ENCODE measurements at regions not wholly inside any gene's neighbourhood (a gene's known extent, or its start where the extent isn't known, plus 50 kb on each side); places are given as distances from the start of the nearest gene placed in this dataset.

DNA sequence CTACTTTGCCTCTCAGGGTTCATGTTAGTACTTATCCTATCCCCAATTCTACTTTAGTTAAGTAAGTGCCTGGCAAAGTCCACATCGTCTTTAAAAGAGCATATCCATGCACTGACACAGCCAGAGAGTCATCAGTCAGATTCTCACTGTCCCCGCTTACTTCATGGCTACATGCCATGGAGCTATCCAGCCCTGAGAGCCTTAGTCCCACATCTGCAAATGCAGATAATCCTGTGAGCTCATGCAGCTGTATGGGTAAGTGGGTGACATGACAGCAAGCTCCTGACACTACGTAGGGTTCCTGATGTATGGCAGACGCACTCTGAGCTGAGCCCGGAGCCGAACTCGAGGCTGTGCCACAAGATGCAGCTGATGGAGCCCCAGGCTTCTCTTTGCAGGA, 661.5 kb downstream of the LIG4 start:
- no peak for DNase-seq (ENCODE audit: low read depth in 6 of 9, low spot score in 9 of 9)
- Histone ChIP-seq H3K27ac (ENCODE audit: low read depth in 1 of 2, low read length in 1 of 2) (no peak overlapping the region), H3K36me3 (ENCODE audit: control insufficient read depth in 2 of 2, insufficient read depth in 2 of 2, low read length in 1 of 2) (no peaks in the 10 kb centered on the region), H3K27me3 (ENCODE audit: control insufficient read depth in 2 of 2, insufficient read depth in 1 of 2, low read length in 1 of 2) (no peaks in the 10 kb centered on the region), H3K4me3 (ENCODE audit: low read length in 2 of 2) (no peak overlapping the region), H3K9me3 (ENCODE audit: control insufficient read depth in 2 of 2, insufficient read depth in 1 of 2, low read length in 1 of 2) (no peaks in the 10 kb centered on the region), H3K4me1 (ENCODE audit: control insufficient read depth in 2 of 2, insufficient read depth in 2 of 2, low read length in 2 of 2) (no peaks in the 10 kb centered on the region)
- 93% methylated on average over 7 of the region's 7 CpGs for WGBS

DNA sequence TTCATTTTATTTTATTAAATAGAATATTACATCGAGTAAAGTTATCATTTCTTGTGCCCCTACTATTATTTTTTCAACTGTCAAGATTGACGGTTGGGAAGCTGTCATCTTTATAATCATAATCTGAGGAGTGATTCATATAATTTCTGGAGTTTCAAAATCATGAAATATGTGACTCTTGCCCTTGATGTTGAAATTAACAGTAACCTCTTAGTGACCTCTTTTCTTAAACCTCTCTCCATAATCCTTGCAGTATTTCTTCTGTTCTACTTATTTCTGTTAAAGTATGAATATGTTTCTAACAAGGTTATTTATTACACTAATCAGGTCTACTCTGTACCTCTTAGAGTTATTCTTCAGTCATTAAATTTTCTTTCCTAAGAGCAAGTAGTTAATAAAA, 663.8 kb downstream of the LIG4 start:
- H3K36me3 ChIP-seq (ENCODE audit: control insufficient read depth in 2 of 2, insufficient read depth in 2 of 2, low read length in 1 of 2): no peaks in the 10 kb centered on the region
- no peaks in the 10 kb centered on the region for H3K9me3 ChIP-seq (ENCODE audit: control insufficient read depth in 2 of 2, insufficient read depth in 1 of 2, low read length in 1 of 2)
- DNase-seq (ENCODE audit: low read depth in 6 of 9, low spot score in 9 of 9): no peak
- WGBS: 95% methylated on average over 2 of the region's 2 CpGs
- H3K27me3 ChIP-seq (ENCODE audit: control insufficient read depth in 2 of 2, insufficient read depth in 1 of 2, low read length in 1 of 2): no peaks in the 10 kb centered on the region
- H3K27ac ChIP-seq (ENCODE audit: low read depth in 1 of 2, low read length in 1 of 2): no peak overlapping the region
- no peaks in the 10 kb centered on the region for H3K4me1 ChIP-seq (ENCODE audit: control insufficient read depth in 2 of 2, insufficient read depth in 2 of 2, low read length in 2 of 2)
- H3K4me3 ChIP-seq (ENCODE audit: low read length in 2 of 2): no peak overlapping the region

DNA sequence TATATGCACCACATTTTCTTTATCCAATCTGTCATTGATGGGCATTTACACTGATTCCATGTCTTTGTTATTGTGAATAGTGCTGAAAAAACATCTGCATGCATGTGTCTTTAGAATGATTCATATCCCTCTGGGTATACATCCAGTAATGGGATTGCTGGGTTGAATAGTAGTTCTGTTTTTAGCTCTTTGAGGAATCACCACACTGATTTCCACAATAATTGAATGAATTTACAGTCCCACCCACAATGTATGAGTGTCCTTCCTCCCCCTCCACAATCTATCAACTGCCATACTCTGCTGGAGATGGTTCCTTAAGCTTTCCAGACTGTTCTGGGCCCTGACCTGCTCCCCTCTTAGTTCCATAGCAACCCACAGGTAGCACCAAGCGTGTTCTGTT, 667.0 kb downstream of the LIG4 start:
- H3K27me3 ChIP-seq (ENCODE audit: control insufficient read depth in 2 of 2, insufficient read depth in 1 of 2, low read length in 1 of 2): no peaks in the 10 kb centered on the region
- H3K27ac ChIP-seq (ENCODE audit: low read depth in 1 of 2, low read length in 1 of 2): no peak overlapping the region
- 61% methylated on average over 1 of the region's 1 CpG for WGBS
- no peak for DNase-seq (ENCODE audit: low read depth in 6 of 9, low spot score in 9 of 9)
- no peaks in the 10 kb centered on the region for H3K36me3 ChIP-seq (ENCODE audit: control insufficient read depth in 2 of 2, insufficient read depth in 2 of 2, low read length in 1 of 2)
- no peaks in the 10 kb centered on the region for H3K4me1 ChIP-seq (ENCODE audit: control insufficient read depth in 2 of 2, insufficient read depth in 2 of 2, low read length in 2 of 2)
- H3K4me3 ChIP-seq (ENCODE audit: low read length in 2 of 2): no peak overlapping the region
- H3K9me3 ChIP-seq (ENCODE audit: control insufficient read depth in 2 of 2, insufficient read depth in 1 of 2, low read length in 1 of 2): no peaks in the 10 kb centered on the region

DNA sequence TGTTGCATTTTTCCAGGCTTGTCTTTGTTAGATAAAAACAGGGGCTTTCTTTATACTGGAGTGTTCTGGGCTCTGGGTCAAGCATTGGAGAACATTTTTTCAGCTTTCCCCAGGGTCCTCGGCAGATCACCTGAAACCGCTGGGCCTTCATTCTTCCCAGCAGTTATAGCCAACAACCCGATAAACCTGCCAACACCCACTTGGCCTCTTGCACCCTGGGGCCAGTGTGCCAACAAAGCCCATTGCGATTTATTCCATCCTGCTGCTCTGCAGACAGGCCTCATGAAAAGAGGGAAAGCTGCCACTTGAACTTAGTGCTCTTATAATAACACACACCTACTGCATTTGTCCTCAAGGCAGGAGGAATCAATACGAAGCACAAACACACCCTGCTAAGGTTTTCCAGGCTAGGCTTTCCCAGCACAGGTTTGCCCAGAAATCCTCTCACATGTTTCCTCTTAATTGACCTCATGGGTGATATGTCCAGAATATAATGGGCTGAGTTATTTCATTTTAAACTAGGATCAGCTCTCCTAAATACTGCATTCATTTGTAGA, 669.3 kb downstream of the LIG4 start:
- no peaks in the 10 kb centered on the region for H3K27me3 ChIP-seq (ENCODE audit: control insufficient read depth in 2 of 2, insufficient read depth in 1 of 2, low read length in 1 of 2)
- H3K9me3 ChIP-seq (ENCODE audit: control insufficient read depth in 2 of 2, insufficient read depth in 1 of 2, low read length in 1 of 2): no peaks in the 10 kb centered on the region
- no peak overlapping the region for H3K27ac ChIP-seq (ENCODE audit: low read depth in 1 of 2, low read length in 1 of 2)
- DNase-seq (ENCODE audit: low read depth in 6 of 9, low spot score in 9 of 9): no peak
- H3K4me3 ChIP-seq (ENCODE audit: low read length in 2 of 2): no peak overlapping the region
- WGBS: 95% methylated on average over 5 of the region's 5 CpGs
- H3K4me1 ChIP-seq (ENCODE audit: control insufficient read depth in 2 of 2, insufficient read depth in 2 of 2, low read length in 2 of 2): no peaks in the 10 kb centered on the region
- no peaks in the 10 kb centered on the region for H3K36me3 ChIP-seq (ENCODE audit: control insufficient read depth in 2 of 2, insufficient read depth in 2 of 2, low read length in 1 of 2)

DNA sequence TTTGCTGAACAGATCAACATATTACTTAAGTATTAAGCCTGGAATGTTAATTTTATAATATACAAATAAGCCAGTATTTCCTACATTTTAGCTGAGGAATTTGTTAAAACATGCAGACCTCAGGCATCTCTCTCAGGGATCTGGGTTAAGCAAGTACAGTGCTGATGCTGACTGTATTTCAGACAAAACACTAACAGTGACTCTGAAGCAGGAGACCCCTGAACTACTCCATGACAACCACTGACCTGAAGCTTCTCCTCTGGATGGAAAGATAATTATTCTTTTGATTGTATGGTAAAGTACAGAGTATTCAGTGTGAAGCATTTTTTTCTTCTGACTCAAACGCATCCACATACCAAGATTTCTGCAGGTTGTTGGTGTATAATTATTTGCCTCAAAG, 680.8 kb downstream of the LIG4 start:
- WGBS: 92% methylated on average over 1 of the region's 1 CpG
- no peak for DNase-seq (ENCODE audit: low read depth in 6 of 9, low spot score in 9 of 9)
- H3K9me3 ChIP-seq (ENCODE audit: control insufficient read depth in 2 of 2, insufficient read depth in 1 of 2, low read length in 1 of 2): no peaks in the 10 kb centered on the region
- H3K27me3 ChIP-seq (ENCODE audit: control insufficient read depth in 2 of 2, insufficient read depth in 1 of 2, low read length in 1 of 2): no peaks in the 10 kb centered on the region
- no peaks in the 10 kb centered on the region for H3K4me1 ChIP-seq (ENCODE audit: control insufficient read depth in 2 of 2, insufficient read depth in 2 of 2, low read length in 2 of 2)
- H3K27ac ChIP-seq (ENCODE audit: low read depth in 1 of 2, low read length in 1 of 2): no peak overlapping the region
- H3K36me3 ChIP-seq (ENCODE audit: control insufficient read depth in 2 of 2, insufficient read depth in 2 of 2, low read length in 1 of 2): no peaks in the 10 kb centered on the region
- no peak overlapping the region for H3K4me3 ChIP-seq (ENCODE audit: low read length in 2 of 2)

DNA sequence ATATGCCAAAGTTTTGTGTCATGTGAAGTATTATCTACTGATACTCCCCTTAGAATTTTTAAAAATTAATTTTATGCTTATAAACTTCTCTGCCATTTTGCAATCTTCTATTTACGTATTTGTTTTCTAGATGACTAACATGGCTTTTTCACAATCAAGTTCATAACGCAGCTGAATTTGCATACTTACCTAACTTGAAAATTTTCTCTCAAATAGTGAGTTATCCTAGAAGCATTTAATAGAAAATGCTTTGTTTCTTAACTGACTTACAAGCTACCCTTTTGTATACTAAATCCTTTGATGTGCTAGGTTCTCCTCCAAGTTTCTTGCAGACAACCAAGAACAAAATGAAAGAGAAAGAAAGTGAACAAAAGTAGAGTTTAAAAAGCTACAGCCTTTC, 683.5 kb downstream of the LIG4 start:
- Histone ChIP-seq H3K4me1 (ENCODE audit: control insufficient read depth in 2 of 2, insufficient read depth in 2 of 2, low read length in 2 of 2) (no peaks in the 10 kb centered on the region), H3K4me3 (ENCODE audit: low read length in 2 of 2) (no peak overlapping the region), H3K27ac (ENCODE audit: low read depth in 1 of 2, low read length in 1 of 2) (no peak overlapping the region), H3K36me3 (ENCODE audit: control insufficient read depth in 2 of 2, insufficient read depth in 2 of 2, low read length in 1 of 2) (no peaks in the 10 kb centered on the region), H3K9me3 (ENCODE audit: control insufficient read depth in 2 of 2, insufficient read depth in 1 of 2, low read length in 1 of 2) (no peaks in the 10 kb centered on the region), H3K27me3 (ENCODE audit: control insufficient read depth in 2 of 2, insufficient read depth in 1 of 2, low read length in 1 of 2) (no peaks in the 10 kb centered on the region)
- WGBS: 97% methylated on average over 2 of the region's 2 CpGs
- DNase-seq (ENCODE audit: low read depth in 6 of 9, low spot score in 9 of 9): no peak

DNA sequence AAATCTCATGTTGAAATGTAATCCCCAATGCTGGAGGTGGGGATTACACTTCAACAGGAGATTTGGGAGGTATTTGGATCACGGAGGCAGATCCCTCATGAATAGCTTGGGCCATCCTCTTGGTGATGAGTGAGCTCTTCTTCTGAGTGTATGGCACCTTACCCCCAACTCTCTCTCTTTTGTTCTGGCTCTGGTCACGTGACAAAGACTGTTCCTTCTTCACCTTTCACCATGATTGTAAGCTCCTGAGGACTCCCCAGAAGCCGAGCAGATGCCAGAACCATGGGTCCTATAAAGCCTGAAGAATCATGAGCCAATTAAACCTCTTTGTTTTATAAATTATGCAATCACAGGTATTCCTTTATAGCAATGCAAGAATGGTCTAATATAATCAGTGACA, 684.2 kb downstream of the LIG4 start:
- Histone ChIP-seq H3K36me3 (ENCODE audit: control insufficient read depth in 2 of 2, insufficient read depth in 2 of 2, low read length in 1 of 2) (no peaks in the 10 kb centered on the region), H3K4me3 (ENCODE audit: low read length in 2 of 2) (no peak overlapping the region), H3K27ac (ENCODE audit: low read depth in 1 of 2, low read length in 1 of 2) (no peak overlapping the region), H3K9me3 (ENCODE audit: control insufficient read depth in 2 of 2, insufficient read depth in 1 of 2, low read length in 1 of 2) (no peaks in the 10 kb centered on the region), H3K4me1 (ENCODE audit: control insufficient read depth in 2 of 2, insufficient read depth in 2 of 2, low read length in 2 of 2) (no peaks in the 10 kb centered on the region), H3K27me3 (ENCODE audit: control insufficient read depth in 2 of 2, insufficient read depth in 1 of 2, low read length in 1 of 2) (no peaks in the 10 kb centered on the region)
- no peak for DNase-seq (ENCODE audit: low read depth in 6 of 9, low spot score in 9 of 9)
- 80% methylated on average over 3 of the region's 3 CpGs for whole genome bisulfite sequencing

DNA sequence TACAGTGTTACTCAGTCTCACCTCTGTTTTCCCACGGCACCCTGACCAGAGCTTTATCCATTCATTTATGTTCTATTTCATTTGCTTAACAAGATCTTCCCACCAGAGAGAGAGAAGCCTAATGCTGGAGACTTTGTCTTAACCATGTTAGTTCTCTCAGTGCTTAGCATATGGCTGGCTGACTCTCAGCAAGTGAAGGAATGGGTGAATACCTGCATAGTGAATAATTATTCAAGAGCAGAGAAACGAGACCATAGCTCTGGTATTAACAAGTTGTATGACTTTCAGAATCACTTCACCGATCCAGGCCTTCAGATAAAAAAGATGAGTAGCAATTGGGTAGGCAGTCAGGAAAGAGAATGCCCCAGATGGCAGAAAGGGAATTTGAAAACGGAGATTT, 686.3 kb downstream of the LIG4 start:
- H3K36me3 ChIP-seq (ENCODE audit: control insufficient read depth in 2 of 2, insufficient read depth in 2 of 2, low read length in 1 of 2): no peaks in the 10 kb centered on the region
- H3K4me1 ChIP-seq (ENCODE audit: control insufficient read depth in 2 of 2, insufficient read depth in 2 of 2, low read length in 2 of 2): no peaks in the 10 kb centered on the region
- no peak overlapping the region for H3K27ac ChIP-seq (ENCODE audit: low read depth in 1 of 2, low read length in 1 of 2)
- no peaks in the 10 kb centered on the region for H3K27me3 ChIP-seq (ENCODE audit: control insufficient read depth in 2 of 2, insufficient read depth in 1 of 2, low read length in 1 of 2)
- no peak overlapping the region for H3K4me3 ChIP-seq (ENCODE audit: low read length in 2 of 2)
- WGBS: 77% methylated on average over 4 of the region's 4 CpGs
- no peaks in the 10 kb centered on the region for H3K9me3 ChIP-seq (ENCODE audit: control insufficient read depth in 2 of 2, insufficient read depth in 1 of 2, low read length in 1 of 2)
- DNase-seq (ENCODE audit: low read depth in 6 of 9, low spot score in 9 of 9): no peak

DNA sequence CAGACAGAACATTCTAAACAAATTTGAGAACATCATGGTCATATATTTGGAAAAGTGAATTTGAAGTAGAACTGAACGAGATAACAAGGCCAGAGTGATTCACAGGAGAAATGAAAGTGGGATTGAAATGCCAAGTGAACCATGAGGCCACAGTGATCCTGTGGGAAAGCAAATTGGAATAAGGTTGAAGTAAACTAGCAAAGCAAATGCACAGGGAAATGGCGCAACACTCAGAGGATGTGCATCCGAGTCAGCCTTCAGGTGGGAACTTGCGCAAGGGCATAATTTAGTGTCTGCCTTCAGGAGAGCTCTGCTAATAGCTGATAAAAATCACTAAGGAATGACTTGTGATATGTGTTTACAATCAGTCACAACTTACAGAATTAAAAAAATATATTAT, 696.6 kb downstream of the LIG4 start:
- no peaks in the 10 kb centered on the region for H3K4me1 ChIP-seq (ENCODE audit: control insufficient read depth in 2 of 2, insufficient read depth in 2 of 2, low read length in 2 of 2)
- no peaks in the 10 kb centered on the region for H3K36me3 ChIP-seq (ENCODE audit: control insufficient read depth in 2 of 2, insufficient read depth in 2 of 2, low read length in 1 of 2)
- no peaks in the 10 kb centered on the region for H3K27me3 ChIP-seq (ENCODE audit: control insufficient read depth in 2 of 2, insufficient read depth in 1 of 2, low read length in 1 of 2)
- no peak for DNase-seq (ENCODE audit: low read depth in 6 of 9, low spot score in 9 of 9)
- H3K27ac ChIP-seq (ENCODE audit: low read depth in 1 of 2, low read length in 1 of 2): no peak overlapping the region
- no peaks in the 10 kb centered on the region for H3K9me3 ChIP-seq (ENCODE audit: control insufficient read depth in 2 of 2, insufficient read depth in 1 of 2, low read length in 1 of 2)
- WGBS: 89% methylated on average over 4 of the region's 4 CpGs
- H3K4me3 ChIP-seq (ENCODE audit: low read length in 2 of 2): no peak overlapping the region

DNA sequence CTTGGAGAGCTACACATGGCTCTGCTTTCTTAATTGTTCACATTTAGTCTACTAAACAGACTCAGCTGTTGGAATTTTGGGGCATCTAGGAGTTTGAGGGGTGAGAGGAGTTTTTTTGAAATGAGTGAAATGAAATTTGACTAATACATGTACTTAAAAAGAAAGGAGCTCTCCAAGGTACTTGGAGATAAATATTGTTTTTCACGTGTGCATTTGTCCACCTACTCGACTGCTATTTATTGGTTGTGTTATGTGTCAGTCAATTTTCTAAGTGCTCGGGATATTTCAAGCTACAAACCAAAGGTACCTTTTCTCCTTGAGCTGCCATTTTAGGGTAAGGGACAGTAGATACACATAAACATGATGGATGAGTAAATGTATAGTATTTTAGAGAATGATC, 697.0 kb downstream of the LIG4 start:
- Histone ChIP-seq H3K27ac (ENCODE audit: low read depth in 1 of 2, low read length in 1 of 2) (no peak overlapping the region), H3K4me3 (ENCODE audit: low read length in 2 of 2) (no peak overlapping the region), H3K4me1 (ENCODE audit: control insufficient read depth in 2 of 2, insufficient read depth in 2 of 2, low read length in 2 of 2) (no peaks in the 10 kb centered on the region), H3K27me3 (ENCODE audit: control insufficient read depth in 2 of 2, insufficient read depth in 1 of 2, low read length in 1 of 2) (no peaks in the 10 kb centered on the region), H3K36me3 (ENCODE audit: control insufficient read depth in 2 of 2, insufficient read depth in 2 of 2, low read length in 1 of 2) (no peaks in the 10 kb centered on the region), H3K9me3 (ENCODE audit: control insufficient read depth in 2 of 2, insufficient read depth in 1 of 2, low read length in 1 of 2) (no peaks in the 10 kb centered on the region)
- 80% methylated on average over 3 of the region's 3 CpGs for WGBS
- no peak for DNase-seq (ENCODE audit: low read depth in 6 of 9, low spot score in 9 of 9)
